IMR-90 (cell line): ENCODE measurements at regions not wholly inside any gene's neighbourhood (a gene's known extent, or its start where the extent isn't known, plus 50 kb on each side); places are given as distances from the start of the nearest gene placed in this dataset.

Experiments used
- ATAC-seq: fragments of 200-7000 bp; cut with Tn5 transposase; 2 replicates; pipeline ENCODE4 v1.9.1; 2020; ENCODE audit warnings: low read depth, mild to moderate bottlenecking, moderate library complexity
- BruUV-seq: library from RNA; stranded (reverse); fragments of 400-500 nt; replicated peaks from 2 replicates; lab custom pipeline; 2021; lab: Mats Ljungman, UMichigan
- CTCF ChIA-PET: fragments of 300-600 bp; formaldehyde crosslinking; extraction: SDS; loops from one replicate; lab custom pipeline; 2021; ENCODE audit warnings: antibody characterized with exemption; lab: Yijun Ruan, JAX
- POLR2A ChIA-PET: fragments of 300-600 bp; sonication (Branson Sonifier 250); formaldehyde crosslinking; loops from one replicate; lab custom pipeline; 2022; ENCODE audit warnings: antibody characterized with exemption; ENCODE audit not compliant: unreplicated experiment; lab: Charles Lee
- DNase-seq: peaks from one replicate; pipeline ENCODE4 v3.0.0; 2013
- H2AFZ ChIP-seq: replicated peaks from 2 replicates; pipeline ENCODE3; 2013; ENCODE audit warnings: low read length, mild to moderate bottlenecking; ENCODE audit not compliant: poor library complexity
- H2AK5ac ChIP-seq: 2 replicates; pipeline ENCODE4 v1.6.1; 2013; ENCODE audit warnings: low read depth, low read length, inconsistent platforms
- H2AK9ac ChIP-seq: replicated peaks from 2 replicates; pipeline ENCODE3; 2013; ENCODE audit warnings: mild to moderate bottlenecking, low read depth, low read length, moderate library complexity; ENCODE audit not compliant: poor library complexity
- H2BK120ac ChIP-seq: 2 replicates; pipeline ENCODE4 v1.6.1; 2013; ENCODE audit warnings: low read depth, low read length, inconsistent platforms
- H2BK15ac ChIP-seq: 3 replicates; pipeline ENCODE4 v1.6.1; 2013; ENCODE audit warnings: low read depth, low read length, inconsistent platforms
- H2BK20ac ChIP-seq: 2 replicates; pipeline ENCODE4 v1.6.1; 2013; ENCODE audit warnings: low read depth, mild to moderate bottlenecking, inconsistent platforms, low read length, moderate library complexity
- H2BK5ac ChIP-seq: 2 replicates; pipeline ENCODE4 v1.6.1; 2013; ENCODE audit warnings: mild to moderate bottlenecking, low read depth, low read length, inconsistent platforms; ENCODE audit not compliant: poor library complexity, severe bottlenecking
- H3K14ac ChIP-seq: replicated peaks from 2 replicates; pipeline ENCODE4 v1.6.1; 2013; ENCODE audit warnings: low read depth, low read length, inconsistent platforms
- H3K18ac ChIP-seq: 2 replicates; pipeline ENCODE4 v1.6.1; 2013; ENCODE audit warnings: low read depth, low read length, control low read depth
- H3K23ac ChIP-seq: 2 replicates; pipeline ENCODE4 v1.6.1; 2013; ENCODE audit warnings: low read depth, low read length, inconsistent platforms
- H3K27ac ChIP-seq: 2 replicates; pipeline ENCODE4 v1.5.1; 2013; ENCODE audit warnings: mild to moderate bottlenecking, control low read depth, low read length; ENCODE audit not compliant: insufficient read depth
- H3K27me3 ChIP-seq: 2 replicates; pipeline ENCODE4 v1.6.1; 2013; ENCODE audit warnings: low read length; ENCODE audit not compliant: control insufficient read depth, insufficient read depth
- H3K36me3 ChIP-seq: 2 replicates; pipeline ENCODE4 v1.6.1; 2013; ENCODE audit warnings: low read length, mixed read lengths; ENCODE audit not compliant: control insufficient read depth, insufficient read depth
- H3K4ac ChIP-seq: 2 replicates; pipeline ENCODE4 v1.6.1; 2013; ENCODE audit warnings: low read depth, low read length, inconsistent platforms
- H3K4me1 ChIP-seq: 2 replicates; pipeline ENCODE4 v1.6.1; 2013; ENCODE audit warnings: low read length, mixed read lengths; ENCODE audit not compliant: control insufficient read depth, insufficient read depth
- H3K4me2 ChIP-seq: 2 replicates; pipeline ENCODE4 v1.6.1; 2013; ENCODE audit warnings: low read depth, mild to moderate bottlenecking, control low read depth, low read length, moderate library complexity
- H3K4me3 ChIP-seq: 2 replicates; pipeline ENCODE4 v1.5.1; 2013; ENCODE audit warnings: low read depth, mild to moderate bottlenecking, control low read depth, low read length, moderate library complexity; ENCODE audit not compliant: insufficient read depth
- H3K56ac ChIP-seq: 2 replicates; pipeline ENCODE4 v1.6.1; 2013; ENCODE audit warnings: low read length, inconsistent platforms; ENCODE audit not compliant: insufficient read depth; ENCODE audit errors: extremely low read depth
- H3K79me1 ChIP-seq, 2 experiments: 2 replicates each; pipeline ENCODE4 v1.6.1; 2013; ENCODE audit warnings: low read length in 2 of 2, inconsistent platforms in 1 of 2, low read depth in 1 of 2
- H3K9ac ChIP-seq: 2 replicates; pipeline ENCODE4 v1.6.1; 2013; ENCODE audit warnings: low read depth, low read length, control low read depth
- H3K9me1 ChIP-seq: 2 replicates; pipeline ENCODE4 v1.6.1; 2013; ENCODE audit warnings: low read length, inconsistent platforms; ENCODE audit not compliant: insufficient read depth
- H3K9me3 ChIP-seq: 2 replicates; pipeline ENCODE4 v1.6.1; 2013; ENCODE audit warnings: low read length; ENCODE audit not compliant: control insufficient read depth, insufficient read depth
- H4K20me1 ChIP-seq: 2 replicates; pipeline ENCODE4 v1.6.1; 2013; ENCODE audit warnings: low read length, inconsistent platforms; ENCODE audit not compliant: insufficient read depth
- H4K5ac ChIP-seq: 2 replicates; pipeline ENCODE4 v1.6.1; 2013; ENCODE audit warnings: mild to moderate bottlenecking, low read depth, low read length, control low read depth
- H4K8ac ChIP-seq, 2 experiments: 2 replicates each; pipeline ENCODE4 v1.6.1; 2013; ENCODE audit warnings: low read depth in 2 of 2, low read length in 2 of 2, control low read depth in 1 of 2, inconsistent platforms in 1 of 2
- H4K91ac ChIP-seq: 2 replicates; pipeline ENCODE4 v1.6.1; 2013; ENCODE audit warnings: low read depth, low read length, inconsistent platforms; ENCODE audit not compliant: insufficient read depth
- BHLHE40 ChIP-seq: fragments of 150-350 bp; IDR thresholded peaks from 2 replicates; pipeline ENCODE4 v1.6.1; 2016; ENCODE audit warnings: mild to moderate bottlenecking, low read depth, low read length
- CEBPB ChIP-seq: IDR thresholded peaks from 2 replicates; pipeline ENCODE4 v1.6.1; 2012; ENCODE audit warnings: low read depth, low read length, improper control_type of control experiment
- CHD1 ChIP-seq: IDR thresholded peaks from 2 replicates; pipeline ENCODE4 v1.6.1; 2012; ENCODE audit warnings: low read depth, low read length, improper control_type of control experiment
- CTCF ChIP-seq: conservative IDR thresholded peaks from 2 replicates; pipeline ENCODE4 v1.5.1; 2012; ENCODE audit warnings: mild to moderate bottlenecking, low read depth, low read length, improper control_type of control experiment
- FOS ChIP-seq: fragments of 150-350 bp; IDR thresholded peaks from 2 replicates; pipeline ENCODE4 v1.6.1; 2016; ENCODE audit warnings: low read depth, low read length
- MAFK ChIP-seq: IDR thresholded peaks from 2 replicates; pipeline ENCODE4 v1.6.1; 2012; ENCODE audit warnings: low read depth, low read length, improper control_type of control experiment
- MAZ ChIP-seq: IDR thresholded peaks from 2 replicates; pipeline ENCODE4 v1.6.1; 2012; ENCODE audit warnings: low read depth, mild to moderate bottlenecking, low read length, improper control_type of control experiment, moderate library complexity, borderline replicate concordance
- MXI1 ChIP-seq: IDR thresholded peaks from 2 replicates; pipeline ENCODE4 v1.6.1; 2012; ENCODE audit warnings: low read depth, mild to moderate bottlenecking, low read length, moderate library complexity, borderline replicate concordance
- NFE2L2 ChIP-seq: fragments of 150-350 bp; IDR thresholded peaks from 2 replicates; pipeline ENCODE4 v1.6.1; 2016; ENCODE audit warnings: low read depth, mild to moderate bottlenecking, low read length
- POLR2A ChIP-seq: IDR thresholded peaks from 2 replicates; pipeline ENCODE4 v1.6.1; 2012; ENCODE audit warnings: mild to moderate bottlenecking, low read depth, low read length
- RCOR1 ChIP-seq: IDR thresholded peaks from 2 replicates; pipeline ENCODE4 v1.6.1; 2012; ENCODE audit warnings: mild to moderate bottlenecking, low read length, improper control_type of control experiment; ENCODE audit not compliant: insufficient replicate concordance
- RFX5 ChIP-seq: IDR thresholded peaks from 2 replicates; pipeline ENCODE4 v1.8.0; 2012; ENCODE audit warnings: low read depth, mild to moderate bottlenecking, low read length, moderate library complexity
- SMC3 ChIP-seq: fragments of 150-350 bp; IDR thresholded peaks from 2 replicates; pipeline ENCODE4 v1.6.1; 2016; ENCODE audit warnings: low read depth, mild to moderate bottlenecking, antibody characterized with exemption, low read length, moderate library complexity
- dilution Hi-C: fragments of 300-500 bp; cut with HindIII; formaldehyde crosslinking; loops from one replicate; pipeline ENCODE4 v1.14.3; 2018; ENCODE audit warnings: low sequenced_read_pairs; ENCODE audit not compliant: unreplicated experiment
- in situ Hi-C: fragments of 300-500 bp; cut with MboI; formaldehyde crosslinking; loops from 3 replicates; pipeline ENCODE4 v1.14.3; 2019; ENCODE audit warnings: low sequenced_read_pairs, inconsistent platforms, mixed read lengths
- intact Hi-C: fragments of 100-400 bp; cut with micrococcal nuclease; formaldehyde crosslinking; loops from 2 replicates; pipeline ENCODE4 v1.10.0; 2022
- TF ChIP-seq, protein P1 (sequence below): fragments of 150-350 bp; IDR thresholded peaks from 2 replicates; pipeline ENCODE4 v1.6.1; 2016; ENCODE audit warnings: low read depth, mild to moderate bottlenecking, low read length, moderate library complexity, borderline replicate concordance
- TF ChIP-seq, protein P2 (sequence below): fragments of 150-350 bp; IDR thresholded peaks from 2 replicates; pipeline ENCODE4 v1.6.1; 2017; ENCODE audit warnings: mild to moderate bottlenecking, antibody characterized with exemption, low read length, low read depth

DNA sequence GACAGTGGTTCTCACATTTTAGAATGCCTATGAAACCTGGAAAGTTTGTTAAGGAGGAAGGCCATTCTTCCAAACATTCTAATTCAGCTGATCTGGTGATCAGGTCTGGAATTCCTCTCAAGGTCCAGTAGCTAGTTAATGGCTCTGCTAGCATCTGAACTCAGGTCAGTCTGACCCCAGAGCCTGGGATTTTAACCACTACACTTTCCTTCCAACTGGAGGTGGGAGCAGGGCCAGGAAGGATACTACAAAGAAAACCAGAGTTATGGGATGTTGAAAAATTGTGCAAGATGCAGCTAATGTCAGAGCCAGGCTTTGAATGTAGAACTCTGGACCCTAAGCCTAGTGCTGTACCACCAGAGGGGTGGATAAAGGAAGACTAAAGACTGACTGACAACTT is 73.6 kb upstream of the NID2 start:
- Histone ChIP-seq H3K4ac (no peak overlapping the region), H3K9me3 (no peaks in the 10 kb centered on the region), H2BK20ac (no peak overlapping the region), H4K8ac (no peak overlapping the region), H3K9ac (no peak overlapping the region), H3K4me2 (no peak overlapping the region), H3K4me3 (no peak overlapping the region), H4K20me1 (no peaks in the 10 kb centered on the region), H3K9me1 (no peaks in the 10 kb centered on the region), H3K4me1 (no peaks in the 10 kb centered on the region), H2AK5ac (no peak overlapping the region), H3K23ac (no peak overlapping the region), H4K5ac (no peak overlapping the region), H2AFZ (no peak overlapping the region), H2AK9ac (no peak overlapping the region), H4K91ac (no peak overlapping the region), H3K27ac (no peak overlapping the region), H3K14ac (no peak overlapping the region), H3K79me1 (no peaks in the 10 kb centered on the region), H2BK5ac (no peak overlapping the region), H2BK15ac (no peak overlapping the region), H3K27me3 (peaks cover 3% of the 10 kb centered on the region; the same call in 1 of the 2 replicates), H3K56ac (no peak overlapping the region), H3K18ac (no peak overlapping the region), H2BK120ac (no peak overlapping the region), H3K36me3 (no peaks in the 10 kb centered on the region)
- DNase-seq: no peak
- ATAC-seq: no peak
- dilution Hi-C loops (no loop called here), intact Hi-C loops (no loop called here), in situ Hi-C loops (no loop called here)
- no TSS peak for BruUV-seq
- CTCF ChIA-PET: no interaction called here
- POLR2A ChIA-PET: no interaction called here
- TF ChIP-seq MAFK (no peak), BHLHE40 (no peak), CTCF (no peak), CHD1 (no peak), MAZ (no peak), POLR2A (no peak), SMC3 (no peak), MXI1 (no peak), CEBPB (no peak), RCOR1 (no peak), FOS (no peak), RFX5 (no peak), NFE2L2 (no peak)
- TF ChIP-seq, protein P1, sequence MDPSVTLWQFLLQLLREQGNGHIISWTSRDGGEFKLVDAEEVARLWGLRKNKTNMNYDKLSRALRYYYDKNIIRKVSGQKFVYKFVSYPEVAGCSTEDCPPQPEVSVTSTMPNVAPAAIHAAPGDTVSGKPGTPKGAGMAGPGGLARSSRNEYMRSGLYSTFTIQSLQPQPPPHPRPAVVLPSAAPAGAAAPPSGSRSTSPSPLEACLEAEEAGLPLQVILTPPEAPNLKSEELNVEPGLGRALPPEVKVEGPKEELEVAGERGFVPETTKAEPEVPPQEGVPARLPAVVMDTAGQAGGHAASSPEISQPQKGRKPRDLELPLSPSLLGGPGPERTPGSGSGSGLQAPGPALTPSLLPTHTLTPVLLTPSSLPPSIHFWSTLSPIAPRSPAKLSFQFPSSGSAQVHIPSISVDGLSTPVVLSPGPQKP: no peak
- TF ChIP-seq, protein P2, sequence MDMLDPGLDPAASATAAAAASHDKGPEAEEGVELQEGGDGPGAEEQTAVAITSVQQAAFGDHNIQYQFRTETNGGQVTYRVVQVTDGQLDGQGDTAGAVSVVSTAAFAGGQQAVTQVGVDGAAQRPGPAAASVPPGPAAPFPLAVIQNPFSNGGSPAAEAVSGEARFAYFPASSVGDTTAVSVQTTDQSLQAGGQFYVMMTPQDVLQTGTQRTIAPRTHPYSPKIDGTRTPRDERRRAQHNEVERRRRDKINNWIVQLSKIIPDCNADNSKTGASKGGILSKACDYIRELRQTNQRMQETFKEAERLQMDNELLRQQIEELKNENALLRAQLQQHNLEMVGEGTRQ: no peak
